ENCODE measurements at regions not wholly inside any gene's neighbourhood (a gene's known extent, or its start where the extent isn't known, plus 50 kb on each side); places are given as distances from the start of the nearest gene placed in this dataset.

- ATAC-seq (ENCODE audit: poor library complexity) = no peak
- intact Hi-C loops (cut with DNase I) = no loop called here
- DNase-seq = no peak
Observed at GRCh38 chr6:14977747-14978382, 268.0 kb upstream of the JARID2 start.

GRCh38 chr6:14981960-14982359 is 263.9 kb upstream of the JARID2 start:
- intact Hi-C loops (cut with DNase I) = no loop called here
- DNase-seq (no peak), ATAC-seq (ENCODE audit: poor library complexity) (no peak)

- intact Hi-C loops (cut with DNase I) = no loop called here
- DNase-seq = no peak
- peak; percentile 39 for ATAC-seq (ENCODE audit: poor library complexity)
Observed at GRCh38 chr6:14983599-14984518, 262.0 kb upstream of the JARID2 start.

- ATAC-seq (ENCODE audit: poor library complexity) (peak; percentile 75), DNase-seq (peak; percentile 51)
- intact Hi-C loops (cut with DNase I) = no loop called here
Observed at GRCh38 chr6:14984519-14984853, 261.4 kb upstream of the JARID2 start.

- intact Hi-C loops (cut with DNase I) = no loop called here
- no peak for DNase-seq
- ATAC-seq (ENCODE audit: poor library complexity) = no peak
Observed at GRCh38 chr6:14985366-14985765, 260.5 kb upstream of the JARID2 start.

- intact Hi-C loops (cut with DNase I) = no loop called here
- no peak for DNase-seq
- no peak for ATAC-seq (ENCODE audit: poor library complexity)
Observed at GRCh38 chr6:14986370-14986769, 259.5 kb upstream of the JARID2 start.

GRCh38 chr6:14987490-14987889 is 258.4 kb upstream of the JARID2 start:
- ATAC-seq (ENCODE audit: poor library complexity) = no peak
- no peak for DNase-seq
- intact Hi-C loops (cut with DNase I) = no loop called here

- no peak for ATAC-seq (ENCODE audit: poor library complexity)
Observed at GRCh38 chr6:14992382-14992781, 253.5 kb upstream of the JARID2 start.

GRCh38 chr6:14995208-14995607 is 250.7 kb upstream of the JARID2 start:
- intact Hi-C loops (cut with DNase I) = no loop called here
- ATAC-seq (ENCODE audit: poor library complexity) (no peak), DNase-seq (no peak)

More at GRCh38 chr6:14992382-14992781, 253.5 kb upstream of the JARID2 start:
- intact Hi-C loops (cut with DNase I) = no loop called here
- DNase-seq = no peak

GRCh38 chr6:14995966-14996602 is 249.8 kb upstream of the JARID2 start:
- intact Hi-C loops (cut with DNase I) = no loop called here
- no peak for DNase-seq
- ATAC-seq (ENCODE audit: poor library complexity) = peak; percentile 49

- intact Hi-C loops (cut with DNase I) = no loop called here
- no peak for DNase-seq
- ATAC-seq (ENCODE audit: poor library complexity) = no peak
Observed at GRCh38 chr6:14996892-14997291, 249.0 kb upstream of the JARID2 start.

GRCh38 chr6:14997507-14997906 is 248.4 kb upstream of the JARID2 start:
- ATAC-seq (ENCODE audit: poor library complexity) (no peak), DNase-seq (no peak)
- intact Hi-C loops (cut with DNase I) = no loop called here

- ATAC-seq (ENCODE audit: poor library complexity) = no peak
- intact Hi-C loops (cut with DNase I) = no loop called here
- no peak for DNase-seq
Observed at GRCh38 chr6:14999106-14999505, 246.8 kb upstream of the JARID2 start.

GRCh38 chr6:15001326-15001910 is 244.5 kb upstream of the JARID2 start:
- ATAC-seq (ENCODE audit: poor library complexity) (no peak), DNase-seq (no peak)
- intact Hi-C loops (cut with DNase I) = no loop called here

GRCh38 chr6:15008269-15008668 is 237.6 kb upstream of the JARID2 start:
- DNase-seq (no peak), ATAC-seq (ENCODE audit: poor library complexity) (no peak)
- intact Hi-C loops (cut with DNase I) = no loop called here

GRCh38 chr6:15014958-15015357 is 230.9 kb upstream of the JARID2 start:
- ATAC-seq (ENCODE audit: poor library complexity) = no peak

GRCh38 chr6:15016813-15017212 is 229.1 kb upstream of the JARID2 start:
- no peak for DNase-seq
- ATAC-seq (ENCODE audit: poor library complexity) = peak; percentile 65
- intact Hi-C loops (cut with DNase I) = no loop called here

More at GRCh38 chr6:15014958-15015357, 230.9 kb upstream of the JARID2 start:
- intact Hi-C loops (cut with DNase I) = no loop called here
- DNase-seq = no peak

GRCh38 chr6:15017261-15017660 is 228.6 kb upstream of the JARID2 start:
- ATAC-seq (ENCODE audit: poor library complexity) (peak; percentile 73), DNase-seq (peak; percentile 53)
- intact Hi-C loops (cut with DNase I) = no loop called here

- DNase-seq = no peak
- no peak for ATAC-seq (ENCODE audit: poor library complexity)
- intact Hi-C loops (cut with DNase I) = no loop called here
Observed at GRCh38 chr6:15017803-15018202, 228.1 kb upstream of the JARID2 start.

All from Right ventricle myocardium superior (tissue), 1 donor.